Right lobe of liver (tissue), 4 donors: ENCODE measurements at regions not wholly inside any gene's neighbourhood (a gene's known extent, or its start where the extent isn't known, plus 50 kb on each side); places are given as distances from the start of the nearest gene placed in this dataset.

Experiments
- POLR2A ChIP-seq: fragments of 450-650 bp; IDR thresholded peaks from one replicate; pipeline ENCODE4 v1.6.1; 2017; ENCODE audit warnings: antibody characterized with exemption, mild to moderate bottlenecking
- TF ChIP-seq, protein P1 (sequence below), 4 donors: fragments of 200-600 bp in 3 of 4; fragments of 450-650 bp in 1 of 4; IDR thresholded peaks; one replicate each; pipeline versions ENCODE4 v1.5.1 to v1.8.0; 2016 to 2022; ENCODE audit warnings: antibody characterized with exemption in 4 of 4, mild to moderate bottlenecking in 2 of 4
- donor health status: DM: no; HTN: no; CAD: no.
- donor health status: DM: no; HTN: no; CAD: no.
- donor health status: DM: no; HTN: yes; CAD: no.

DNA sequence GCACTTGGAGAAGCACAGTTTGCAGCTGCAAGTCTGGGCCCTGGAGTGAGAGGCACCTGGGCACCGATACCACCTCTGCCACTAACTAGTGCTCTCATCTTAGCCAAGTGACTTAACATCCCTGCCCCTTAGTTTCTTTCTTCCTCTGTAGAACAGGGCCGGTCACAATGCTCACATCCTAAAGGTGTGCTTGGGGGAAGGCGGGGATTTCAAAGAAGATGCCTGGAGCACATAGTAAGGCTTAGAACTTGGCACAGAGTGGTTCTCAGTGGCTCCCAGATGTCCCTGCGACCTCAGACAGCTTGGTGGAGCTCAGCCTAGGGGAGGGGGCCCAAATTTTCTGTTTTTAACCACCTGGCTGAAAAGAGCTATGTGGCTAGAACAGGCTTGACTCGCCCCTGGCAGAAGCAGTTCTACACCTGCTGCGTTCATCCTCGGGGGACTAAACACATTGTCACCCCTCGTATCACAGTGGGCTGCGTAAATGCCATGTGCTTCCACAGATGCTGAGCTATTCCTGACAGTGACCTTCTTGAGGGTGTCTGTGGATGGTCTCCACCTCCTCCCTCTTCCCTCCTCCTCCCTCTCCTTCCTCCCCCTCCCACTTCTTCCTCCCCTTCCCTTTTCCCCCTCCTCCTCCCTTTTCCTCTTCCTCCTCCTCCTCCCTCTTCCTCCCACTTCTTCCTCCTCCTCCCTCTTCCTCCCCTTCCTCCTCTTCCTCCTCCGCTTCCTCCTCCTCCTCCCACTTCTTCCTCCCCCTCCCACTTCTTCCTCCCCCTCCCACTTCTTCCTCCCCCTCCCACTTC is 112.1 kb downstream of the PHETA1 start:
- TF ChIP-seq, protein P1, sequence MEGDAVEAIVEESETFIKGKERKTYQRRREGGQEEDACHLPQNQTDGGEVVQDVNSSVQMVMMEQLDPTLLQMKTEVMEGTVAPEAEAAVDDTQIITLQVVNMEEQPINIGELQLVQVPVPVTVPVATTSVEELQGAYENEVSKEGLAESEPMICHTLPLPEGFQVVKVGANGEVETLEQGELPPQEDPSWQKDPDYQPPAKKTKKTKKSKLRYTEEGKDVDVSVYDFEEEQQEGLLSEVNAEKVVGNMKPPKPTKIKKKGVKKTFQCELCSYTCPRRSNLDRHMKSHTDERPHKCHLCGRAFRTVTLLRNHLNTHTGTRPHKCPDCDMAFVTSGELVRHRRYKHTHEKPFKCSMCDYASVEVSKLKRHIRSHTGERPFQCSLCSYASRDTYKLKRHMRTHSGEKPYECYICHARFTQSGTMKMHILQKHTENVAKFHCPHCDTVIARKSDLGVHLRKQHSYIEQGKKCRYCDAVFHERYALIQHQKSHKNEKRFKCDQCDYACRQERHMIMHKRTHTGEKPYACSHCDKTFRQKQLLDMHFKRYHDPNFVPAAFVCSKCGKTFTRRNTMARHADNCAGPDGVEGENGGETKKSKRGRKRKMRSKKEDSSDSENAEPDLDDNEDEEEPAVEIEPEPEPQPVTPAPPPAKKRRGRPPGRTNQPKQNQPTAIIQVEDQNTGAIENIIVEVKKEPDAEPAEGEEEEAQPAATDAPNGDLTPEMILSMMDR (IDR thresholded peaks at IDR 0.05), result no peak
- TF ChIP-seq POLR2A, result no peak
